Ramos (cell line): ENCODE measurements at regions not wholly inside any gene's neighbourhood (a gene's known extent, or its start where the extent isn't known, plus 50 kb on each side); places are given as distances from the start of the nearest gene placed in this dataset.
"Not testable (repeated sequence)": the region's sequence is repeated elsewhere in the genome, so short reads cannot be mapped to it uniquely, and the experiment has no call there.

Experiments used
- in situ Hi-C: fragments of 300-500 bp; cut with MboI; formaldehyde crosslinking; loops from one replicate; pipeline ENCODE4 v1.14.3; 2022; ENCODE audit warnings: low sequenced_read_pairs; ENCODE audit not compliant: unreplicated experiment

DNA sequence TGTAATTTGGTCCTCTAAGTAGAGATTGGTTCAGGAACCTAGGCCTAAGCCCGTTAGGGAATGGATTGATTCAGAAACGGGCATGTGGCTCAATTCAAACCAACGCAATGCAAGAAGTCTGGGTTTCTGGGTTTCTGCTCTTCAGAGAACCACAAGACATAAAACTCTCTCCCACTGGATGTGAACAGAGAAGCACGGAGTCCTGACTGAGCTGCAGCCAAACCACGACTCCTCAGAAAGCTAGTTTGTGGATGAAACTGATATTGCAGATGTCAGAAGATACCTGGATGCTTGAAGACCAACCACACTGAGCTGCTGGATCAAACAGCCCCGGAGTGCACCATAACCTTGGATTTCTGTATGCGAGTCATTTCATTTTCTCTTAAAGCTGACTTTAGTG is 50.0 kb downstream of the SOD2 start:
- in situ Hi-C loops: loop anchor here (10.0 kb wide), 1 partner anchor 468 kb away; no protein-coding TSS in a partner anchor

DNA sequence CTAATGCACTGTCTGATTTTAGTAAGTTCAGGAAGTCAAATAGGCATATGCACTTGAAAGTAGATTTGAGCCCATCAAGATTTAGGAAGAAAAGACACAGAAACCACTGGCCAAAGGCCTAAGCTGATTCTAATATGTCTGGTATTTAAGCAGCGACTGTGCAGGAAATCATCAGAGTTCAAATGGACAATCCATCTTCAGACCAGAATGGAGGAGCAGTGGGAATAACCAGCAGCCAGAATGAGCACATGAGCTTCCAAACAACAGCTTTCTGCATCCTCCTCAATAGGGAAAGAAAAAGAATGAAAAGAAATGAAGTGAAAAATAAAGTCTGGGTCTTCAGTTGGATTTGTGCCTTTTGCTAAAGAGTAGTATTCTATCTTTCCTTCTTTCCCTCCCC is 50.6 kb downstream of the SOD2 start:
- in situ Hi-C loops: loop anchor here (10.0 kb wide), 1 partner anchor 468 kb away; no protein-coding TSS in a partner anchor

DNA sequence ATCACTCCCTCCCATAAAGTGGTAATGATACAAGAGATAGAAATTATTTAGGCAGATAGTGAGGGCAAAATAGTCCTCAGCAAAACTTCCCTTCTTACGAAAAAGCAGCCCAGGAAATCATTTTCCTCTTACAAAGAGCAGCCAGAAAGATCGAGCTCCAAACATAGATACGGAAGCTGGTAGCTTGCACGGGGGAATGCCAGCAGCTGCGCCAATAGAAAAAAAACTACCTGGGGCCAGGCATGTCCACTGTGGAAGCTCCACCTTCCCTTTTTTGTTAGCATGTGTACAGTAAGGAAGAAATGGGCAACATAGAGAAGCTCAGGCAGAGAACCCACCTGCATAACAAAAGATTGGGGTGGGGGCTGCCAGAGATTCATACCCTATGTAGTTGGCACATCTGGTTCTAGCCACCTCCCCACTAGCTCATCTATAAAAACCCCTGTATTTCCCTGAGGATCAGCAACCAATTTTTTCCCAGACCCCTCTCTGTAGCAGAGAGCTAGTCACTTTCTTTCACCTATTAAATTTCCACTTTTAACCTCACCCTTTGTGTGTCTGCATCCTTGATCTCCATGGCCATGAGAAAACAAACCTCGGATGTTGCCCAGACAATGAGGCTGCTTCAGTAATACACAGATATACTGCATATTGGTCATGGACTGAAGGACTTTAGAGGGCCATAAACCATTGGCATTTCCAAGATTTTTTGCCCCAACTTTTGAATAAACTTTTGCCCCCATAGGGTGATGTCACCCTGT is 52.1 kb downstream of the SOD2 start:
- in situ Hi-C loops: loop anchor here (10.0 kb wide), 1 partner anchor 466 kb away; no protein-coding TSS in a partner anchor

DNA sequence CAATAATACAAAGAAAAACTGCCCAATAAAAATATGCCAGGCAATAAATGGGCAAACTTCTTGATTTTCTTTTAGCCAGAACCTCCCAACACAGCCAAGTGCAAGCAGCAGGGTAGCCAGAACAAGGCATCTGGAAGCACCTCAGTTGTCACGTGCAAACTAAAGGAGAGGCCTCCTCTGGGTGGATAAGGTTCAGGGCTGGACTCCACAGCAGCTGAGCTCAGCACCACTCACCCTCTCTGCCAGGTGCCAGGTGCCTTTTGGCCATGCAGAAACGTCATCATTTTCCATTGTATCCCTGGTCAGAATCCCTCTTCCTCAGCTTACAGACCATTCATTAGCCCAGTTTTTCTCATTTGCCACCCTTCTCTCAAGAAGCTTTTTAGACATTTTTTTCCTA is 52.7 kb downstream of the SOD2 start:
- in situ Hi-C loops: loop anchor here (10.0 kb wide), 1 partner anchor 466 kb away; no protein-coding TSS in a partner anchor

DNA sequence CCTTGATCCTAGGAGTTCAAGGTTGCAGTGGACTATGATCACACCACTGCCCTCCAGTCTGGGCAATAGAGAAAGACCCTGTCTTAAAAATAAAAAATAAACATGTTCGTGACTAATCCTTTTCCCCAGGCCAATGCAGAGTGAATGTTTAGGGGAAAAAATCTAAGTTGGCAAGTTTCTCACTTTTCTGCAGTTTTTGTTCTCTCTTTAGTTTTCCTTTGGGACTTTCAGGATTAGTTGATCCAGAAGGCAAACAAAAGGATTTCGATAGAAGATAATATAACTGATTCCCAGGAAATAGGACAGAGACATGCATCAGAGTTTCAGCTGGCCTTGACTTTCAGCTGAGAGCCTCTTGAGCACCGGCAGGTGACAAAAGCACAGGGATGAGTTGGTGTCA is 53.3 kb downstream of the SOD2 start:
- in situ Hi-C loops: loop anchor here (10.0 kb wide), 1 partner anchor 465 kb away; no protein-coding TSS in a partner anchor

DNA sequence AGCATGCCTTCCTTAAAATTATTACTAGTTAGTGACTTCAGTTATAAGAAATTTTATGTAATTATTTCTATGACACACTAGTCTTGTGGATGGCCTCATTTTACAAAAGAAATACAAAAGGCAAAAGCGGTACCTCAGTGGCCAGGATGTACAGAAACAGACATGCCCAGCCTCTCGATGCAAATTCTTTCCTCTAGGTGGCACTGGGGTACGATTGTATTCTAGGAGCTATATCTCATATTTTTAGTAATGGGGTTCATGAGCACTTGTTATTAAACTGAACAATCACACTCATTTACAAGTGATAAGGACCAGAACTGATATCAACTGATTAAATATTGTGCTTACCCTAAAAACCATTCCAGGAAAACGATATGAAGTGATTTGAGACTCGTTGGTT is 59.8 kb downstream of the SOD2 start:
- in situ Hi-C loops: no loop called here

DNA sequence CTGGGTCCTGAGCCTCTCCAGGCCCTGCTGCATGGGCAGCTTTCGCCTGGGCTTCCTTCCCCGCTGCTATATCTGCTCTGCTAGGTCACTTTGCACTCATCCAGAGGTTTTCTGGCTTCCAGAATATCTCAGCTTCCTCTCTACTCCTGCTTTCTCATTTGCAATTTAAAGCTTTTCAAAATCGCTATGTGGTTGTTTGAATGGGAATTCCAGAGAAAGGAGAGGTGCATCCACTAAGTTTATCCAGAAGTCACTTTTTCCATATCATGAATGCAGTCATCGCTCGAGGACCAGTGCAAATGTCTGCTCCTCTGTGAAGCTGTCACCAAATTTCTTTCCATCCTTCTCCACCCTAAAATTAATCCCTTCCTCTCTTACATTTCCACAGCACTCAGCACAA is 61.2 kb downstream of the SOD2 start:
- in situ Hi-C loops: no loop called here

DNA sequence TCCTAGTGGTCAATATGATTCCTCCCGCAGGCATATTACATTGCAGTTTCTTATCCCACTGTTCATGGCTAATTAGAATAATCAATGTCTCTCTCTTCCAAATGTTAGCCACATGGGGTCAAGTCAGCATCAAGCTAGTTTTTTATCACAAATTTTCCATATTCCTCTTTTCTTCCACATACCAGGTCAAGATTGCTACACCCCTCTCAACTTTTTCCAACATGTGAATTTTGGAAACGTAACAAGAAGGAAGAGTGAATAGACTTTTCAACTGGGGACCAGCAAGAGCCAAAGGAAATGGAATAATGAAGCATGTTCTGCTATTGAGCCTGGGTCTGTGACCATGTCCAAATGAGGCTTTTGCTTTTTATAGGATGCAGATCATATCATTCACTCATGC is 65.1 kb downstream of the SOD2 start:
- in situ Hi-C loops: no loop called here

DNA sequence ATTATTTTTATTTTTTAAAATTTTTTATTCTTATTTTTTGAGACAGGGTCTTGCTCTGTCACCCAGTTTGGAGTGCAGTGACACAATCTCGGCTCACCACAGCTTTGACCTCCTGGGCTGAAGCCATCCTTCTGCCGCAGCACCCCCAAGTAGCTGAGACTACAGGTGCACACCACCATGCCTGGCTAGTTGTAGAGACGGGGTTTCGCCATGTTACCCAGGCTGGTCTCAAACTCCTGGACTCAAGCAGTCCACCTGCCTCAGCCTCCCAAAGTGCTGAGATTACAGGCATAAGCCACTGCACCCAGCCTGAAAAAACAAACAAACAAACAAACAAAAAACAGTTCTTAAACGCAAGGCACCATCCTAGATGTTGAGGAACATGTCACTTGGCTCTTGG is 66.5 kb downstream of the SOD2 start:
- in situ Hi-C loops: not testable (repeated sequence)

DNA sequence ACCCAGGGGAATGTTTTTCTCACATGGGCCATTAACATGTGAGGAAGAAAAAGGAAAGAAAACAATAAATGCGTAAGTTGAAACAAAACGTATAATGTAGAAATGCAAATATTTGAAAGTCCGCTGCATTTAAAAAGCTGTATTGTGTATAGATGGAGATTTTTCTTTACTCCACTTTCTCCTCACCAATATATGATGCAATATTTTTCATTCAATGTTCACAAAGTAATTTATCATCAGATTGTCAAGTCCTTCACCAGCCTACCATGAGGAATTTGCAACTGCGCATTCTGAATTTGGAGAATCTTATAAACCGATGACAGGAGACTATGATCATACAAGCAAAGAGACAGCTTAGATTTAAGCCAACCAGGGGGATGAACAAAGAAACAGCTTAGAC is 69.9 kb downstream of the SOD2 start:
- in situ Hi-C loops: no loop called here

DNA sequence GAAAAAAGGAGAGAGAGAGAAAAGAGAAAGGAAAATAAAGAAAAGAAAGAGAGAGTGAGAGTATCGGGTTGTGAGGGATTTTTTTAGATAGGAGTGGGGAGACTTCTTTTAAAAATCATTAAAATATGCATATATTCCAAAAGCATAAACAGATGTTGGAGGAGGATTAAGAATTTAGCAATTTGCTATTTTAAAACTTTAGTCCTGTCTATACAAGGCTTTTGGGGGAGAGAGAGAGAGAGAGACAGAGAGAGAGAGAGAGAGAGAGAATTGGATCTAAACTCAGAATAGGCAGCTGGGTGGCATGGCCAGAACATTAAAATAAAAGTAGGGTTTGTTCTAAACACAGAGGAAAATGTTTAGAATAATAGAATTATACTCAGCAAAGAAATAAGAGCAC is 72.1 kb downstream of the SOD2 start:
- in situ Hi-C loops: no loop called here

DNA sequence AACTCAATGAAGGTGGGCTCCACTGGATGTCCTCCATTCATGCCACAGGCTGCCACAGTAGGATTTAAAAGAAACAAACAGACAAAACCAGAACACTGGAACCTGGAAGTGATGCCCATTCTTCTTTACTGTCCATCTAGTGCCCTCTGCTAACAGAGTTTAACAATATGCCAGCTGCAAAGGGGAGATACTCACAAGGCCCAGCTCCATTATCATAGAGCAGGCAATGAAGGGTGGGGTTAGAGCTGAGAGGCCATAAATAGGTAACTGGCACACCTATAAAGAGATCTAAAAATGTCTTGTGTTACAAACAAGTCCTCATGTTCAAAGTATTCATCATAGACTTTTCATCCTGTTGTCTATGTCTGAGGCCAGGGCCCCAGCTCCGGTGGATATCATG is 75.6 kb downstream of the SOD2 start:
- in situ Hi-C loops: no loop called here

DNA sequence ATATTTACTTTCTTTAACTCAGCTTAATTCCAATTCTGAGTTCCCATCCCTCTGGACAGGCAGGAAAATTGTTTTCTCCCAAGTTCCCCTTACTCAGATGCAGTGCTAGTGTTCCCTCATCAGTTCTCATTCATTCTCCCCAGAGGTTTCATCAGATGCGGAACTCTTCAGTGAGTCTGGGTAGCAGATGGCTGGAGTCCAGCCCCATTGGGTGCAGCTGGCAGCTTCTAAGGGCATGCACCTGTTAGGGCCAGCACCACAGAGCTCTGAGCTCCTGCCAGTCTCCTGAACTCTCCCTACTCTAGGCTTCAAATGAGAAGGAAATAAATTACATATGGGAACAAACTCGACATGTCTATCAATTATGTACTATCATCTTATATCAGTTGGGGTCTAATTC is 76.6 kb downstream of the SOD2 start:
- in situ Hi-C loops: no loop called here

DNA sequence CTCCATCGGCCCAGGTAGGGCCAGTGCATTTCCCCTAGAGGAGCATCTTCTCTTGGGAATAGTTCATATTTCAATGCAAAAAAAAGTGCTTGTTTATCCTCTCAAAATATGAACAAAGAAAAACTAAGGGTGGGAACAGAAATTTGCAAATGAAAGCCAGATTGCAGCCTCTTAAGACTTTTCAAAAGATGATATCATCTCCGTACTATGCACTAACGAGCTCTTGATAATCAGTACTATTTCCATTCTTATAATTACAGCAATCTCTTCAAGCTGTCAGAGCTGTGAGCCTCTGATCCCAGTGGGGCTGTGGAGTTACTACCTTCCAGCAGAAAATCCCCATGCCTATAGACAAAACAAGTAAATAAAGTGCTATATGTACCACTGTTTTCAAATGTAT is 77.1 kb downstream of the SOD2 start:
- in situ Hi-C loops: no loop called here

DNA sequence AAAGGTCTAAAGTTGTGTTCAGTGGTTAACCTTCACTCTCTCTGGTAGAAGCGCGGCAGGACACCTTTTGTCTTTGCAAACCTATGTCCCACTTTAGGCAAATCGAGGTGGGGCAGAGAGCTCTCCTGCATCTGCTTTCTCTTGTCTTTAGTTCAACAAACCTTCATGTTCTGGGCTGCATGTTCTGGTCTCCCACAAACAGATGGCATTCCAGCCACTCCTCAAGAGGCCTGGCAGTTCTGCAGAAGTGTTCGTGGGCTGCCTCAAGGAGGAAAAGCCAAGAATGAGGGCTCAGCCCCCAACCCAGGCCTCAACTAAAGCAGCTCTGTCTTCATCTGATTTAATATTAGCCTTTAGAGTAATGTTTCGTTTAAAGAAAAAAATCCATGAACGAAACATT is 82.2 kb downstream of the SOD2 start:
- in situ Hi-C loops: no loop called here

DNA sequence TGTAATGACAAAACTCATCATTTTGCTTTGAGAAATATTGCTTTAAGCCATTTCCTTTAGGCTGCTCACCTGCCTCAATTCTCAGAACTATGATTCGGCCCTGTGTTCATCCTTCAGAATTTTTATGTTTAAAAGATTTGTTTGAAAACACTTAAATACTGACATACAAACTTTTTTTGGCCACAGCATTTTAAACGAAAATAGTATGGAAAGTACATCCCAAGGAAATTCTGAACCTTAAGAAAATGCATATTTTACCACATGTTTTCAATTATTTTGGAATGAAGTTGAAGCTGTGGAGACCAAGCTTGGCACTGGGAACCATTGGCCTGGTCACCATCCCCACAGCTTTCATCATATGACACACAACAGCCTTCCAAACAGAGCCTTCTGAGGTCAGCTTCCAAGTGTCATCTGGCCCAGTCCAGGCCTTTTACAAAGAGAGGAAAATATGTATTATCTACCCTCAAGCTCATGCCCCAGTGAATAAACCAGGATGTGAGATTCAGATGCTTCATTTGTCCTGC is 83.3 kb downstream of the SOD2 start:
- in situ Hi-C loops: no loop called here

DNA sequence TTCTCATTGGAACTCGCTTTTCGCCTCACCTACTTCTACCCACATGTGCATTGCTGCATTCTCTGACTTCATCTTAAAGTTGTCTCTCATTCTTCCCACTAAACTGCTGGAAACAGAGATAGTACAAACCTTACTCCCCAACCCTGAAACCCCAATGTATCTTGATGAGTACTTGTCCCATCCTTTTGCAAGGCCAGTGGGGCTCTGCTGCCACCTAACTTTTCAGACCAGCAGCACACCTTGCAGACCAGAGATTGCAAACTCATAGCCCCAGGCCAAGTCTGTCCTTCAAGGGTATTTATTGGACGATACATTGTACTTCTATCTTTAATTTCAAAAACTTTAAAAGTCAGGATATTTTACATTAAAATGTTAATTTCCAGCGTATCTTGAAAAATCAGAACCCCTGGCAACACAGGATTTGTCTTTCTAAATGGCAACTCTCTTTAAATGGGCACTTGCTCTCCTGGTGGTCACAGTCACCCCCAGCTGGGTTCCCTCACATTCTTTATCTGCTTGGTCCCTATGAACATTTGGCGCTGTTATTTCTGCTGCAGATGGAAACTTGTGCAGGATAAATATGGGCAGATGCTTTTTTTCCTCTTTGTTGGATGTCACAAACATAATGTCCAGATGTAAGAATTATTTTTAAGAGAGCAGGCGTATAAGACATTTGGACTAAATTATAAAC is 83.9 kb downstream of the SOD2 start:
- in situ Hi-C loops: no loop called here

DNA sequence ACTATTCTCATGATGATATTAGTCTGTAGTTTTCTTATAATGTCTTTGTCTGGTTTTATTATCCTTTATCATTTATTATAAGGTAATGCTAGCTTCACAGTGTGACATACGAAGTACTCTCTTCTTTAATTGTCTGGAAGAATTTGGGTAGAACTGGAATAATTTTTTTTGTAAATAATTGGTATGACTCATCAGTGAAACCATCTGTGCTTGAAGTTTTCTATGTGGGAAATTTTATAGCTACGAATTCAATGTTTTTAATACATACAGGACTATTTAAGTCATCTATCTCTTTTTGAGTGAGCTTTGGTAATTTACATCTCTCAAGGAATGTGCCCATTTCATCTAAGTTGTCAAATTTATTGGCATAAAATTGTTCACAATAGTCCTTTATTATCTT is 86.3 kb downstream of the SOD2 start:
- in situ Hi-C loops: no loop called here

DNA sequence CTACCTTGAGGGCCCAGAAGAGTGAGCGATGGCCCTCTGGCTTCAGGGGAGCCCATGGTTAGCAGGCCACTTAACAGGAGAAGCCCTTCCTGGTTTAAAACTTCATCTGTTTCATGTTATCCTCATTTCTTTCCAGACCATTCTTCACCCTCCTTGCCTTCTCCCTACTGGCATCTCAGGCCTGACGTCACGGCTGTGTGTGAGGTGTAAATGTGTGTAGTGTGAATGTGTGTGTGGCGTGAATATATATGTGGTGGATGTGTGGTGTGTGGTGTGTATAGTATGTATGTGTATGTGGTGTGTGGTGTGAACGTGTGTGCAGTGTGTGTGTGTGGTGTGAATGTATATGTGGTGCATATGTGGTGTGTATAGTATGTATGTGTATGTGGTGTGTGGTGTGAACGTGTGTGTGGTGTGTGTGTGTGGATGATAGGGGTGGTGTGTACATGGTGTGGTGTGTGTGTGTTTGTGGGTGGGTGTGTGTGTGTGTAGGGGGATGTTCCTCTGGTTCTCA is 88.5 kb downstream of the SOD2 start:
- in situ Hi-C loops: no loop called here

DNA sequence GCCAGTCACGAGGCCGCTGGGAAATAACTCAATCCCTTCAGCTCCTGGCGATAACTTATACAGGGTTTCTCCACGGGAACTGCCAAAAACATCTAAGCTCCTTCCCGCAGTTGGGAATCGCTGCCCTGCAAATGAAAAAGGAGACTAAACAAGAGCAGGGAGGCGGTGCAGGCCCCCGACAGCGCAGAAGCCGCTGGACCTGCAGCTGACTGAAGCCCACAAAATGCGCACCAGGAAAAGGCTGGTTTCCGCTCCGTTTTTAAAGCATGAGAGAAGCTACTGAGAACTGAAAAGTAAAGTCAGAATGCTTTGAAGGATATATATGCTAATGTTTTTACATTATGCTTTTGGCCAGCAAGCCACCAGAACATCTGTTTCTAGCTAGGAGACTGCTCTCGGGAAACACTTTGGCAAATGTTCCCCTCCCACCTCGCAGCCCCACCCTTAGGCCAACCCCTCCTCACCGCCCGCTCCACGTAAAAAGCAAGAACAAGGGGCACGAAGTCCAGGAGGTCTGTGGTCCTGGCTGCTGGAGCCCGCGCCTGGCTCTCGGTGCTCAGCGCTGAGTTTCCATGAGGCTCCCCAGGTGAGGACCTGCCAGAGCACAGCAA is 90.5 kb downstream of the SOD2 start:
- in situ Hi-C loops: no loop called here

DNA sequence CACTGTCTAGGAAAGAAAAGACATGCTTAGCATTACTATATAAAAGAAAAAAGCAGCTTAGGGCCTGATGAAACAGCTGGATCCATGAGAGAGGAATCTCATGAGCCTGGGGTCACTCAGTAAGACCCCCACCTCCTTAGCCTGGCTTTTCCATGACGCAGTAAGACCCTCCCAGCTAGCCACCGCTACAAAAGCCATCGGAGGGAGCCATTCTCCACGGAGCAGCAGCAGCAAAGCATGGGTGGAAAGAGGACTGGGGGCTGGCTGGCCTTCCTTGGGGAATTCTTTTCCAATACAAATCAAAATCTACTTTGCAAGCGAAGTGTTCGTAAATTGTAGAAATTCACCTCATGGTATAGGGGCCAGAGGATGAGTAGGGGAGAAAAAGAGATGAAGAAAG is 91.8 kb downstream of the SOD2 start:
- in situ Hi-C loops: no loop called here
